ENCODE measurements at regions not wholly inside any gene's neighbourhood (a gene's known extent, or its start where the extent isn't known, plus 50 kb on each side); places are given as distances from the start of the nearest gene placed in this dataset.

- Histone ChIP-seq H3K27ac (ENCODE audit: low read length in 2 of 2) (no peak overlapping the region), H2AFZ (ENCODE audit: insufficient read depth, low read depth, low read length, poor library complexity, severe bottlenecking) (no peak overlapping the region), H3K36me3 (replicated peaks in 1 of 2; ENCODE audit: control extremely low read depth in 1 of 2, control insufficient read depth in 1 of 2, extremely low read depth in 1 of 2, insufficient read depth in 2 of 2, low read length in 1 of 2) (no peaks in the 10 kb centered on the region), H3K4me3 (ENCODE audit: control extremely low read depth in 1 of 5, extremely low read depth in 1 of 5, insufficient read depth in 1 of 5, low read depth in 2 of 5, low read length in 4 of 5) (no peak overlapping the region), H4K20me1 (ENCODE audit: control insufficient read depth, insufficient read depth, low read length, poor library complexity, severe bottlenecking) (no peaks in the 10 kb centered on the region), H3K9me3 (ENCODE audit: control extremely low read depth in 1 of 3, control insufficient read depth in 2 of 3, insufficient read depth in 1 of 3, low read length in 2 of 3) (peaks cover 0 to 19% (median 0%) of the 10 kb centered on the region in 3 donors), H3K27me3 (replicated peaks in 1 of 4; ENCODE audit: control extremely low read depth in 1 of 4, control insufficient read depth in 3 of 4, insufficient read depth in 4 of 4, low read length in 3 of 4) (no peaks in the 10 kb centered on the region), H3K4me2 (replicated peaks; ENCODE audit: low read depth, low read length, poor library complexity, severe bottlenecking) (no peak overlapping the region), H3K4me1 (ENCODE audit: control insufficient read depth in 2 of 2, insufficient read depth in 2 of 2, low read length in 2 of 2) (no peaks in the 10 kb centered on the region), H3K79me2 (ENCODE audit: control insufficient read depth, insufficient read depth, low read length) (no peaks in the 10 kb centered on the region), H3K9ac (ENCODE audit: low read length) (no peak overlapping the region)
- no peak overlapping the region for H3K27ac Mint-ChIP-seq
- intact Hi-C loops (cut with micrococcal nuclease): no loop called here
- DNase-seq (no peak), ATAC-seq (ENCODE audit: low read depth) (no peak)
- ChIA-PET POLR2A (no interaction called here), CTCF (no interaction called here)
- no peak overlapping the region for H3K4me3 Mint-ChIP-seq
- TF ChIP-seq EZH2 (IDR thresholded peaks at IDR 0.05; ENCODE audit: borderline replicate concordance, insufficient read depth, low read depth, low read length, poor library complexity, severe bottlenecking): no peak
- TF ChIP-seq, protein P1, sequence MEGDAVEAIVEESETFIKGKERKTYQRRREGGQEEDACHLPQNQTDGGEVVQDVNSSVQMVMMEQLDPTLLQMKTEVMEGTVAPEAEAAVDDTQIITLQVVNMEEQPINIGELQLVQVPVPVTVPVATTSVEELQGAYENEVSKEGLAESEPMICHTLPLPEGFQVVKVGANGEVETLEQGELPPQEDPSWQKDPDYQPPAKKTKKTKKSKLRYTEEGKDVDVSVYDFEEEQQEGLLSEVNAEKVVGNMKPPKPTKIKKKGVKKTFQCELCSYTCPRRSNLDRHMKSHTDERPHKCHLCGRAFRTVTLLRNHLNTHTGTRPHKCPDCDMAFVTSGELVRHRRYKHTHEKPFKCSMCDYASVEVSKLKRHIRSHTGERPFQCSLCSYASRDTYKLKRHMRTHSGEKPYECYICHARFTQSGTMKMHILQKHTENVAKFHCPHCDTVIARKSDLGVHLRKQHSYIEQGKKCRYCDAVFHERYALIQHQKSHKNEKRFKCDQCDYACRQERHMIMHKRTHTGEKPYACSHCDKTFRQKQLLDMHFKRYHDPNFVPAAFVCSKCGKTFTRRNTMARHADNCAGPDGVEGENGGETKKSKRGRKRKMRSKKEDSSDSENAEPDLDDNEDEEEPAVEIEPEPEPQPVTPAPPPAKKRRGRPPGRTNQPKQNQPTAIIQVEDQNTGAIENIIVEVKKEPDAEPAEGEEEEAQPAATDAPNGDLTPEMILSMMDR (IDR thresholded peaks at IDR 0.05): no peak
- no peaks in the 10 kb centered on the region for H3K27me3 Mint-ChIP-seq
- H3K9me3 Mint-ChIP-seq (ENCODE audit: insufficient read depth): peaks cover 5% of the 10 kb centered on the region
- H3K4me1 Mint-ChIP-seq: no peaks in the 10 kb centered on the region
Observed at GRCh38 chr9:13990331-13990730, 323.6 kb downstream of the NFIB start.

- CTCF ChIA-PET: no interaction called here
- Histone ChIP-seq H3K4me1 (ENCODE audit: control insufficient read depth in 2 of 2, insufficient read depth in 2 of 2, low read length in 2 of 2) (no peaks in the 10 kb centered on the region), H3K9ac (ENCODE audit: low read length) (no peak overlapping the region), H3K27me3 (replicated peaks in 1 of 4; ENCODE audit: control extremely low read depth in 1 of 4, control insufficient read depth in 3 of 4, insufficient read depth in 4 of 4, low read length in 3 of 4) (no peaks in the 10 kb centered on the region), H3K36me3 (replicated peaks in 1 of 2; ENCODE audit: control extremely low read depth in 1 of 2, control insufficient read depth in 1 of 2, extremely low read depth in 1 of 2, insufficient read depth in 2 of 2, low read length in 1 of 2) (no peaks in the 10 kb centered on the region), H3K79me2 (ENCODE audit: control insufficient read depth, insufficient read depth, low read length) (no peaks in the 10 kb centered on the region), H3K4me3 (ENCODE audit: control extremely low read depth in 1 of 5, extremely low read depth in 1 of 5, insufficient read depth in 1 of 5, low read depth in 2 of 5, low read length in 4 of 5) (no peak overlapping the region), H3K4me2 (replicated peaks; ENCODE audit: low read depth, low read length, poor library complexity, severe bottlenecking) (no peak overlapping the region), H4K20me1 (ENCODE audit: control insufficient read depth, insufficient read depth, low read length, poor library complexity, severe bottlenecking) (no peaks in the 10 kb centered on the region), H2AFZ (ENCODE audit: insufficient read depth, low read depth, low read length, poor library complexity, severe bottlenecking) (no peak overlapping the region), H3K27ac (ENCODE audit: low read length in 2 of 2) (no peak overlapping the region), H3K9me3 (ENCODE audit: control extremely low read depth in 1 of 3, control insufficient read depth in 2 of 3, insufficient read depth in 1 of 3, low read length in 2 of 3) (peaks cover 0 to 19% (median 0%) of the 10 kb centered on the region in 3 donors)
- no peak for DNase-seq
- Mint-ChIP-seq H3K27ac (no peak overlapping the region), H3K9me3 (ENCODE audit: insufficient read depth) (peaks cover 5% of the 10 kb centered on the region), H3K4me3 (no peak overlapping the region), H3K4me1 (no peaks in the 10 kb centered on the region), H3K27me3 (no peaks in the 10 kb centered on the region)
- intact Hi-C loops (cut with micrococcal nuclease): no loop called here
- POLR2A ChIA-PET: no interaction called here
- no peak for ATAC-seq (ENCODE audit: low read depth)
- no CpG with 5 or more reads among the region's 1 CpG for WGBS (ENCODE audit: insufficient coverage)
- TF ChIP-seq, protein P1 (IDR thresholded peaks at IDR 0.05): no peak
- TF ChIP-seq EZH2 (IDR thresholded peaks at IDR 0.05; ENCODE audit: borderline replicate concordance, insufficient read depth, low read depth, low read length, poor library complexity, severe bottlenecking): no peak
Observed at GRCh38 chr9:13988944-13989343, 325.0 kb downstream of the NFIB start.

Measured in B cell (primary cell).